Activated CD4-positive, CD25-positive, alpha-beta regulatory T cell (primary cell): ENCODE measurements at regions not wholly inside any gene's neighbourhood (a gene's known extent, or its start where the extent isn't known, plus 50 kb on each side); places are given as distances from the start of the nearest gene placed in this dataset.
"Not testable (repeated sequence)": the region's sequence is repeated elsewhere in the genome, so short reads cannot be mapped to it uniquely, and the experiment has no call there.

Experiments
- DNase-seq, 4 experiments: peaks; one replicate each; lab custom pipeline; 2025; lab: John Stamatoyannopoulos, UW

- DNase-seq, result not testable (repeated sequence)
Measured at GRCh38 chr6:26957399-26958127, 289.9 kb upstream of the PRSS16 start.

GRCh38 chr6:26961236-26961635 is 286.3 kb upstream of the PRSS16 start:
- DNase-seq, result not testable (repeated sequence)

GRCh38 chr6:27002447-27002846 is 245.1 kb upstream of the PRSS16 start:
- no peak for DNase-seq

GRCh38 chr6:27007020-27007419 is 240.5 kb upstream of the PRSS16 start:
- DNase-seq, result no peak

- DNase-seq, result not testable (repeated sequence)
Measured at GRCh38 chr6:27008613-27009012, 238.9 kb upstream of the PRSS16 start.

- not testable (repeated sequence) for DNase-seq
Measured at GRCh38 chr6:27014053-27014452, 233.4 kb upstream of the PRSS16 start.

- DNase-seq, result no peak
Measured at GRCh38 chr6:27016689-27017088, 230.8 kb upstream of the PRSS16 start.

- not testable (repeated sequence) for DNase-seq
Measured at GRCh38 chr6:27018401-27018800, 229.1 kb upstream of the PRSS16 start.

GRCh38 chr6:27019651-27020552 is 227.6 kb upstream of the PRSS16 start:
- DNase-seq, result peak in 1 of 4 experiments; percentile 36

- DNase-seq, result no peak
Measured at GRCh38 chr6:27020553-27020880, 227.0 kb upstream of the PRSS16 start.

- DNase-seq, result no peak
Measured at GRCh38 chr6:27023664-27024063, 223.8 kb upstream of the PRSS16 start.

GRCh38 chr6:27025351-27025750 is 222.2 kb upstream of the PRSS16 start:
- no peak for DNase-seq

- DNase-seq, result no peak
Measured at GRCh38 chr6:27026361-27026760, 221.1 kb upstream of the PRSS16 start.

GRCh38 chr6:27031302-27031701 is 216.2 kb upstream of the PRSS16 start:
- no peak for DNase-seq

GRCh38 chr6:27038498-27038897 is 209.0 kb upstream of the PRSS16 start:
- DNase-seq, result no peak

- DNase-seq, result no peak
Measured at GRCh38 chr6:27040244-27041042, 207.1 kb upstream of the PRSS16 start.

GRCh38 chr6:27043244-27043643 is 204.3 kb upstream of the PRSS16 start:
- DNase-seq, result no peak

GRCh38 chr6:27045131-27045530 is 202.4 kb upstream of the PRSS16 start:
- DNase-seq, result not testable (repeated sequence)

- DNase-seq, result not testable (repeated sequence)
Measured at GRCh38 chr6:27047725-27048124, 199.8 kb upstream of the PRSS16 start.

- DNase-seq, result no peak
Measured at GRCh38 chr6:27049863-27050781, 197.4 kb upstream of the PRSS16 start.

- DNase-seq, result not testable (repeated sequence)
Measured at GRCh38 chr6:27052082-27052730, 195.3 kb upstream of the PRSS16 start.
